ENCODE measurements at regions not wholly inside any gene's neighbourhood (a gene's known extent, or its start where the extent isn't known, plus 50 kb on each side); places are given as distances from the start of the nearest gene placed in this dataset.

GRCh38 chr2:52139241-52139640 lies 1107.3 kb upstream of the NRXN1 start:
- no peak for DNase-seq (ENCODE audit: low read depth)

GRCh38 chr2:52135235-52135634 lies 1103.3 kb upstream of the NRXN1 start:
- DNase-seq (ENCODE audit: low read depth), result peak; percentile 64

GRCh38 chr2:52128081-52128480 lies 1096.1 kb upstream of the NRXN1 start:
- peak; percentile 45 for DNase-seq (ENCODE audit: low read depth)

- DNase-seq (ENCODE audit: low read depth), result no peak
Measured at GRCh38 chr2:52127527-52127926, 1095.6 kb upstream of the NRXN1 start.

- DNase-seq (ENCODE audit: low read depth), result peak; percentile 84
Measured at GRCh38 chr2:52117299-52117698, 1085.4 kb upstream of the NRXN1 start.

- no peak for DNase-seq (ENCODE audit: low read depth)
Measured at GRCh38 chr2:52115750-52116149, 1083.8 kb upstream of the NRXN1 start.

GRCh38 chr2:52113338-52113737 lies 1081.4 kb upstream of the NRXN1 start:
- DNase-seq (ENCODE audit: low read depth), result peak; percentile 72

GRCh38 chr2:52112141-52112540 lies 1080.2 kb upstream of the NRXN1 start:
- DNase-seq (ENCODE audit: low read depth), result no peak

- no peak for DNase-seq (ENCODE audit: low read depth)
Measured at GRCh38 chr2:52107124-52107523, 1075.2 kb upstream of the NRXN1 start.

GRCh38 chr2:52097071-52097470 lies 1065.1 kb upstream of the NRXN1 start:
- no peak for DNase-seq (ENCODE audit: low read depth)

GRCh38 chr2:52084759-52085158 lies 1052.8 kb upstream of the NRXN1 start:
- DNase-seq (ENCODE audit: low read depth), result peak; percentile 5

GRCh38 chr2:52083214-52083613 lies 1051.3 kb upstream of the NRXN1 start:
- DNase-seq (ENCODE audit: low read depth), result no peak

GRCh38 chr2:52082646-52083045 lies 1050.7 kb upstream of the NRXN1 start:
- DNase-seq (ENCODE audit: low read depth), result no peak

- no peak for DNase-seq (ENCODE audit: low read depth)
Measured at GRCh38 chr2:52079602-52080001, 1047.7 kb upstream of the NRXN1 start.

GRCh38 chr2:52077159-52077558 lies 1045.2 kb upstream of the NRXN1 start:
- no peak for DNase-seq (ENCODE audit: low read depth)

- DNase-seq (ENCODE audit: low read depth), result no peak
Measured at GRCh38 chr2:52074130-52074719, 1042.3 kb upstream of the NRXN1 start.

- DNase-seq (ENCODE audit: low read depth), result no peak
Measured at GRCh38 chr2:52072949-52073348, 1041.0 kb upstream of the NRXN1 start.

GRCh38 chr2:52070665-52071064 lies 1038.7 kb upstream of the NRXN1 start:
- DNase-seq (ENCODE audit: low read depth), result no peak

- no peak for DNase-seq (ENCODE audit: low read depth)
Measured at GRCh38 chr2:52064234-52064633, 1032.3 kb upstream of the NRXN1 start.

- no peak for DNase-seq (ENCODE audit: low read depth)
Measured at GRCh38 chr2:52054824-52055223, 1022.9 kb upstream of the NRXN1 start.

- no peak for DNase-seq (ENCODE audit: low read depth)
Measured at GRCh38 chr2:52036853-52037252, 1004.9 kb upstream of the NRXN1 start.

GRCh38 chr2:52036024-52036423 lies 1004.1 kb upstream of the NRXN1 start:
- DNase-seq (ENCODE audit: low read depth), result no peak

- DNase-seq (ENCODE audit: low read depth), result no peak
Measured at GRCh38 chr2:52035391-52035790, 1003.5 kb upstream of the NRXN1 start.

- DNase-seq (ENCODE audit: low read depth), result peak; percentile 9
Measured at GRCh38 chr2:52034706-52035105, 1002.8 kb upstream of the NRXN1 start.

GRCh38 chr2:52022006-52022405 lies 990.1 kb upstream of the NRXN1 start:
- no peak for DNase-seq (ENCODE audit: low read depth)

Measured in iris pigment epithelial cell (primary cell).